GM04504 (cell line): ENCODE measurements at regions not wholly inside any gene's neighbourhood (a gene's known extent, or its start where the extent isn't known, plus 50 kb on each side); places are given as distances from the start of the nearest gene placed in this dataset.

Experiments used
- DNase-seq: peaks from one replicate; pipeline ENCODE4 v3.0.0-alpha.2; 2012; ENCODE audit warnings: low read depth

DNA sequence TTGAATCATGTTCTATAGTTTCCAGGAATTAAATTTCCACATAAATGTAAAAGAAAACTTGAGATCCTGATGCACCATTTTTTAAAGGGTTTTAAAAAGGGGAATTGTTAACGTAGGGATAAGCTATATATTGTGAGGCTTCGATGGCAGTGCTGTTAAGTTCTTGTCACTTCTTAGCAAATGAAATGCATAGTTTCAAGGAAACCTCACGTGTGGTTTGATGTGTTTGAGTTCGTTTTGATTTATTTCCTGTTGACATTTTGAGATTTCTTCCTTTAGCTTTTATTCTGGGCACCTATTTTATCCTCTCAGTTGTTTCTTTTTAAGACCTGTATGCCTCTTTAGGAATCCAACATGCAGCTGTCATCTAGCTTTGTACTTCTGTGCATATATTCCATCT is 301.0 kb downstream of the DOCK8 start:
- DNase-seq, result no peak

DNA sequence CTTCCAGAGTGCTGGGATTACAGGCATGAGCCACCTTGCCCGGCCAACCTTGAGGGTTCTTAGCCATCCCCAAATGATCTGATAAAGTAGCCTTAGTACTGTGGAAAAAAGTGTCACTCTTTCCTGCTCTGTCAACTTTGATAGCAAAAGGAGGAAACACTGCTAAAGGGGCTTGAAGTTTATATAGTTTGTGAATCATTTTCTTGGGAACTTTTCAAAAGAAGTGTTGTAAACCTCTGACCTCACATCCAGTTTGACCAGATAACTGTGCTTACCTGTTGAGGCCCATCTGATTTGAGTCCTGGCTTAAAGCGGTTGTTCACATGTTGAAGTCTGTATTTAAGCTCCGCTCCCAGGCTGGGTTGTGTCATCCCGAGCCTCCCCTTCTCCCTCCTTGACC is 303.3 kb downstream of the DOCK8 start:
- no peak for DNase-seq

GRCh38 chr9:518540-518939 is 303.9 kb downstream of the DOCK8 start:
- no peak for DNase-seq

- no peak for DNase-seq
Observed at GRCh38 chr9:519579-519978, 304.9 kb downstream of the DOCK8 start.

DNA sequence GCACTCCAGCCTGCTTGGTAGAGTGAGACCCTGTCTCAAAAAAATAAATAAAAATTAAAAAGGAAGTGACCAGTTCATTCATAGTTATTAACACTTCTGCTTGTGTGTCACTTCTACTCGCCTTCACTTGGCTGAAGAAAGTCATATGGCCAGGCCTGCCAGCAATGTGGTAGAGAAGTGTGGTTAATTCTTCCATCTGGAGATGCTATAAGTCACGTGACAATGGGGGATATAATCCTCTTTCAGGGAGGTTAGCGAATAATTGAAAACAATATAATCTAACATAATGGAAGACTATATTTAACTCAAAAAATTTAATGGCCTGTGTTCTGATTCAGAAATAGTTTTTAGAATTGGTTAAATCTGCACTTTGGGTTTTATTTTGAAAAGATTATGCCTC is 305.6 kb downstream of the DOCK8 start:
- DNase-seq, result no peak

DNA sequence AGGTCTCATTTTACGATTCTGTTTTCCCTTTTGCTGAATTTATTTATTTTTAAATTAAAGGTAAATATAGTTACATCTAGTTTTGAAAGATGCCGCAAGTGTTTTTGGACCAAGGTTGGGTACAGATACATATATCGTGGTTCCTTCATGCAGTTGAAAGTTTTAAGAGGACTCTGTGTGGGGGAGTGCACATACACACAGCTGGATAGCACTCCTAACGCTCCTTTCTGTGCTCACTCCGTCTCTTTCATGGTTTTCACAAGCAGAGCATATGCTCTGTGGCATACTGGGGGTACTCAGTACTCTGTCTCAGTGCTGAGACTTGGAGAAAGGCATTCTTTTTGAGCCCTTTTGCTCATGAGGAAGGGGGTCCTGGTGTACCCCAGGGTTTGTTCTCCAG is 307.5 kb downstream of the DOCK8 start:
- no peak for DNase-seq

- no peak for DNase-seq
Observed at GRCh38 chr9:522658-523057, 308.0 kb downstream of the DOCK8 start.

DNA sequence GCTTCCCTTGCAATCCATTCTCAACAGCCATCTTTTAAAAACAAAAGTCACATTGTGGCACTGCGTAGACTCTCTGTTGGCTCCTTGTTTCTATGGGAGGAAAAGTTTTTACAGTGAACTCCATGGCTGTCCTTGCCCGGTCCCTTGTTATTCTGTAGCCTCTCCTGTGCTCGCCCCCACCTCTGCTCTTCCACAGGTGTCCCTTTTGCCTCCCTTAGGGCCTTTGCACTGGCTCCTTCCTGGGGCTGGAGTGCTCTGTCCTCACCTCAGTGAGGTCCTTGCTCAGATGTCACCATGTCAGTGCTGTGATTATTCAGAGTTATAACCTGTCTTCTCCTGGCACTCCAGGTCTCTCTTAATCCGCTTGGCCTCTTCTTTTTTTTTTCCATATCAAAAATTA is 308.8 kb downstream of the DOCK8 start:
- DNase-seq, result no peak

GRCh38 chr9:524008-524407 is 309.3 kb downstream of the DOCK8 start:
- DNase-seq, result no peak

- no peak for DNase-seq
Observed at GRCh38 chr9:526904-527591, 312.4 kb downstream of the DOCK8 start.

DNA sequence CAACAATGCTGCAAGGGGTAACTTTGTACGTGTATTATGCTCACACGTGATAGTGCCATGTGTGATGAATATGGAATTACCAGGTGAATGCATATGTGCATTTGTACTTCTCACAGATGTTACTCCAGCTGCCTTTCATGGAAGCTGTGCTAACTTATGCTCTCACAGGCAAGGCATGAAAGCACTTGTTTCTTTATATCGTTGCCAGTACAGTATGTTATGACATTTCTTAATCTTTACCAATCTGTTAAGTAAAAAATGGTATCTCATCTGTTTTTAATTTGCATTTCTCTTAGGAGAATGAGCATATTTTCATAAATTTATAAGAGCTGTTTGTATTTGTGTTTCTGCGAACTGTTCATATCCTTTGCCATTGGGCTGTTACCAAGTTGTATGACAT is 311.8 kb upstream of the DMRT1 start:
- no peak for DNase-seq

GRCh38 chr9:530681-531080 is 310.8 kb upstream of the DMRT1 start:
- no peak for DNase-seq

- no peak for DNase-seq
Observed at GRCh38 chr9:532707-533106, 308.8 kb upstream of the DMRT1 start.

- no peak for DNase-seq
Observed at GRCh38 chr9:534886-535285, 306.6 kb upstream of the DMRT1 start.

- DNase-seq, result no peak
Observed at GRCh38 chr9:535356-535755, 306.1 kb upstream of the DMRT1 start.

GRCh38 chr9:536597-537511 is 304.6 kb upstream of the DMRT1 start:
- no peak for DNase-seq

- no peak for DNase-seq
Observed at GRCh38 chr9:543478-543877, 298.0 kb upstream of the DMRT1 start.

GRCh38 chr9:545480-545879 is 296.0 kb upstream of the DMRT1 start:
- no peak for DNase-seq

- DNase-seq, result no peak
Observed at GRCh38 chr9:546235-546634, 295.3 kb upstream of the DMRT1 start.

- no peak for DNase-seq
Observed at GRCh38 chr9:546797-547223, 294.7 kb upstream of the DMRT1 start.

- DNase-seq, result no peak
Observed at GRCh38 chr9:547314-547713, 294.2 kb upstream of the DMRT1 start.

DNA sequence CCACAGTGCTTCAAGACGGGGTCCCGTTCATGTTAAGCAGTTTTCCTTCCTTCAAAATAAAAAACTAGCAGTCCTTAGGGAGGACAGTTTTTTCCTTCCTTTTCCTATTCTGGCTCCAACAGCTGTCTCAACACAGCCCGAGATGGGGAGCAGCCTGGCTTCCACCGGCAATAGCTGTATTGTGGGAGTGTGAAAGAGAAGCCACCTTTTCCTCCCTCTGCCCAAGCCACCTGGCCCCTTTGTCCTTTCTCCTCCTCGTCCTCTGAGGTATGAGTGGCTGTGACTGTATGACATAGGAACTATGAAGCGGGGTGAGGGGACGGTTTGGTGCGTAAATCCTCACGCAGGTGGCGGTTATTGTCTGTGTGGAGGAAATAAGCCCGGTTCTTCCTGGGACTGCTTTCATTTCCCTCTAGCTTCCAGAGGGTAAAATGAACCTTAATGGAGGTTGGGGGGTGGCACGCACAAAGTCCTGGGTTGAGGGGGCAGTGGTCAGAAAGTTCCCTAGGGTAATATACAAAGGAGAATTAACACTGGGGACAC is 292.0 kb upstream of the DMRT1 start:
- DNase-seq, result no peak

DNA sequence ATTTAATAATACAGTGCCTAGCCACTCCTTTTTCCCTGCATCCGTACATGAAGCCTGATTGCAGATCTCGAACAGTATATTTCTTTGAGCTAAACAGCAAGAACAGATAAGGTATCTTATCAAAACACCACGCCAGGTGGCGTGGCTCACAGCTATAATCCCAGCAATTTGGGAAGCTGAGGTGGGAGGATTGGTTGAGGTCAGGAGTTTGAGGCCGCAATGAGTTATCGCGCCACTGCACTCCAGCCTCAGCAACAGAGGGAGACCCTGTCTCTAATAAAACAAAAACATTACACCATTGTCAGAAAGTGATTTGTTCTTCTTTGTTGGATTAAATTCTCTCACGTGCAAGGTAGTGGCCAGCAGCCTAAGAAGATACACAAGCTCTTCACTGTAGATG is 291.2 kb upstream of the DMRT1 start:
- no peak for DNase-seq
